Uterus (tissue), 3 donors: ENCODE measurements at regions not wholly inside any gene's neighbourhood (a gene's known extent, or its start where the extent isn't known, plus 50 kb on each side); places are given as distances from the start of the nearest gene placed in this dataset.

ENCODE experiments used
- DNase-seq, 2 donors: peaks; one replicate each; pipeline ENCODE4 v3.0.0-alpha.2; 2019 to 2020
- H3K27ac ChIP-seq, 2 donors: fragments of 200-600 bp; sonication (generic); 1 replicate in 1 of 2; 2 replicates in 1 of 2; pipeline ENCODE4 v1.5.1; 2016 to 2018
- H3K27me3 ChIP-seq, 2 donors: fragments of 200-600 bp; sonication (generic); one replicate each; pipeline ENCODE4 v1.5.1; 2018 to 2019; ENCODE audit warnings: control low read depth in 1 of 2
- H3K36me3 ChIP-seq, 2 donors: fragments of 200-600 bp; sonication (generic); one replicate each; pipeline ENCODE4 v1.5.1; 2019; ENCODE audit warnings: control low read depth in 1 of 2
- H3K4me1 ChIP-seq, 2 donors: fragments of 200-600 bp; sonication (generic); one replicate each; pipeline ENCODE4 v1.5.1; 2018 to 2019; ENCODE audit warnings: control low read depth in 1 of 2
- H3K4me3 ChIP-seq, 2 donors: fragments of 200-600 bp; sonication (generic); 1 replicate in 1 of 2; 2 replicates in 1 of 2; pipeline ENCODE4 v1.5.1; 2018 to 2019; ENCODE audit warnings: mild to moderate bottlenecking in 1 of 2
- H3K9me3 ChIP-seq, 2 donors: fragments of 200-600 bp; sonication (generic); one replicate each; pipeline ENCODE4 v1.5.1; 2019; ENCODE audit warnings: control low read depth in 1 of 2
- CTCF ChIP-seq, 4 experiments: fragments of 200-600 bp in 2 of 4; fragments of 450-650 bp in 2 of 4; sonication (generic) in 2 of 4; IDR thresholded peaks; one replicate each; pipeline ENCODE4 v1.5.1; 2016 to 2019; ENCODE audit warnings: antibody characterized with exemption in 4 of 4, mild to moderate bottlenecking in 2 of 4, moderate library complexity in 1 of 4
- POLR2A ChIP-seq, 2 donors: fragments of 450-650 bp; IDR thresholded peaks; one replicate each; pipeline ENCODE4 v1.6.1; 2016; ENCODE audit warnings: antibody characterized with exemption in 2 of 2, mild to moderate bottlenecking in 1 of 2, moderate library complexity in 1 of 2
- intact Hi-C: fragments of 100-400 bp; cut with DNase I; formaldehyde crosslinking; loops from one replicate; pipeline ENCODE4 v1.15.1; 2023; ENCODE audit warnings: low total_unique reads
- donor health status: DM: yes; HTN: yes; CAD: no.

GRCh38 chr15:62607643-62608042 lies 434.9 kb upstream of the TPM1 start:
- H3K9me3 ChIP-seq, result no peaks in the 10 kb centered on the region
- no peaks in the 10 kb centered on the region for H3K36me3 ChIP-seq
- TF ChIP-seq POLR2A (IDR thresholded peaks at IDR 0.05) (no peak), CTCF (IDR thresholded peaks at IDR 0.05) (no peak)
- intact Hi-C loops, result no loop called here
- H3K27me3 ChIP-seq, result no peaks in the 10 kb centered on the region
- no peaks in the 10 kb centered on the region for H3K4me1 ChIP-seq
- no peak overlapping the region for H3K4me3 ChIP-seq
- H3K27ac ChIP-seq, result no peak overlapping the region
- DNase-seq, result no peak

GRCh38 chr15:62608369-62608768 lies 434.2 kb upstream of the TPM1 start:
- Histone ChIP-seq H3K4me3 (no peak overlapping the region), H3K36me3 (no peaks in the 10 kb centered on the region), H3K27me3 (no peaks in the 10 kb centered on the region), H3K27ac (no peak overlapping the region), H3K9me3 (no peaks in the 10 kb centered on the region), H3K4me1 (no peaks in the 10 kb centered on the region)
- intact Hi-C loops, result no loop called here
- no peak for DNase-seq
- no peak for TF ChIP-seq CTCF (IDR thresholded peaks at IDR 0.05)
- TF ChIP-seq POLR2A (IDR thresholded peaks at IDR 0.05), result no peak

- Histone ChIP-seq H3K4me1 (no peaks in the 10 kb centered on the region), H3K27ac (no peak overlapping the region), H3K4me3 (no peak overlapping the region), H3K36me3 (no peaks in the 10 kb centered on the region), H3K9me3 (no peaks in the 10 kb centered on the region), H3K27me3 (no peaks in the 10 kb centered on the region)
- no peak for TF ChIP-seq POLR2A (IDR thresholded peaks at IDR 0.05)
- no peak for TF ChIP-seq CTCF (IDR thresholded peaks at IDR 0.05)
- DNase-seq, result no peak
- intact Hi-C loops, result no loop called here
These were observed 432.2 kb upstream of the TPM1 start for GRCh38 chr15:62610265-62610869.

- Histone ChIP-seq H3K27ac (no peak overlapping the region), H3K9me3 (no peaks in the 10 kb centered on the region), H3K27me3 (no peaks in the 10 kb centered on the region), H3K4me1 (no peaks in the 10 kb centered on the region), H3K4me3 (no peak overlapping the region), H3K36me3 (no peaks in the 10 kb centered on the region)
- no peak for TF ChIP-seq CTCF (IDR thresholded peaks at IDR 0.05)
- no peak for TF ChIP-seq POLR2A (IDR thresholded peaks at IDR 0.05)
- intact Hi-C loops, result no loop called here
- no peak for DNase-seq
These were observed 431.5 kb upstream of the TPM1 start for GRCh38 chr15:62611002-62611401.

- DNase-seq, result no peak
- TF ChIP-seq POLR2A (IDR thresholded peaks at IDR 0.05), result no peak
- TF ChIP-seq CTCF (IDR thresholded peaks at IDR 0.05), result no peak
- H3K27me3 ChIP-seq, result no peaks in the 10 kb centered on the region
- no peaks in the 10 kb centered on the region for H3K4me1 ChIP-seq
- no peak overlapping the region for H3K4me3 ChIP-seq
- no peaks in the 10 kb centered on the region for H3K36me3 ChIP-seq
- H3K27ac ChIP-seq, result no peak overlapping the region
- H3K9me3 ChIP-seq, result no peaks in the 10 kb centered on the region
- intact Hi-C loops, result no loop called here
These were observed 430.3 kb upstream of the TPM1 start for GRCh38 chr15:62612183-62612733.
